ENCODE measurements at regions not wholly inside any gene's neighbourhood (a gene's known extent, or its start where the extent isn't known, plus 50 kb on each side); places are given as distances from the start of the nearest gene placed in this dataset.

GRCh38 chr18:46321955-46322354 lies 217.8 kb downstream of the HAUS1 start:
- 87% methylated on average over 5 of the region's 5 CpGs for WGBS
- Histone ChIP-seq H3K9ac (ENCODE audit: low read depth in 1 of 2, low read length in 2 of 2) (no peak overlapping the region), H3K4me3 (ENCODE audit: low read depth in 1 of 3, low read length in 3 of 3) (no peak overlapping the region), H3K27me3 (ENCODE audit: control insufficient read depth in 4 of 4, insufficient read depth in 4 of 4, low read length in 3 of 4) (no peaks in the 10 kb centered on the region), H3K27ac (ENCODE audit: low read depth in 1 of 2, low read length in 2 of 2) (no peak overlapping the region), H3K4me1 (ENCODE audit: control insufficient read depth in 4 of 4, insufficient read depth in 4 of 4, low read length in 3 of 4) (no peaks in the 10 kb centered on the region), H3K36me3 (ENCODE audit: control insufficient read depth in 4 of 4, insufficient read depth in 3 of 4, low read depth in 1 of 4, low read length in 3 of 4) (no peaks in the 10 kb centered on the region), H3K9me3 (ENCODE audit: control insufficient read depth in 4 of 4, low read length in 3 of 4) (no peaks in the 10 kb centered on the region)
- DNase-seq (ENCODE audit: low spot score): no peak
- no peak for TF ChIP-seq RAD21 (IDR thresholded peaks at IDR 0.05)
- no peak for TF ChIP-seq HNF4G (IDR thresholded peaks at IDR 0.05)
- TF ChIP-seq JUND (IDR thresholded peaks at IDR 0.05): no peak
- no peak for TF ChIP-seq YY1 (IDR thresholded peaks at IDR 0.05)
- TF ChIP-seq SP1 (IDR thresholded peaks at IDR 0.05): no peak

DNA sequence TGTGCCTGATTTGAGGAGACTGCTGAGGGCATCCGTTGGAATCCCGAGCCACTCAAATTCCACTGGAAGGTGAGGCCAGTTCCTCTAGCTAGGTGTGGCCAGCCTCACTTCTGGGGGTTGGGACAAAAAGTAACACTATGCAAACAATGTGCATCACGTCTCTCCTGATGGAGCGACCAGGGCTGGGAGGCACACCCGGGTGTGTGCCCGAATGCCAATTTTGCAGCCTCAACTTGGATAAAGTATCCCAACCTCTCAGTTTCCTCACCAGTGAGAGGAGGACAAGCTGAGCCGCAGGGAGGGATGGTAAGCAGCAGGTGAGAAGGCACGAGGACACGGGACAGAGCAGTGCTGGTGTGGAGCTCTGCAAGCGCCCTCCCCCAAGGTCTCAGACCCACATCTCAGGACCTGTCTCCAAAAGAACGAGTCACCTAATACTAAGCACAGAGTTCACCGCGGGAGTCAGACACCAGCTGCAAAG lies 218.3 kb downstream of the HAUS1 start:
- DNase-seq (ENCODE audit: low spot score): no peak
- H3K36me3 ChIP-seq (ENCODE audit: control insufficient read depth in 4 of 4, insufficient read depth in 3 of 4, low read depth in 1 of 4, low read length in 3 of 4): no peaks in the 10 kb centered on the region

DNA sequence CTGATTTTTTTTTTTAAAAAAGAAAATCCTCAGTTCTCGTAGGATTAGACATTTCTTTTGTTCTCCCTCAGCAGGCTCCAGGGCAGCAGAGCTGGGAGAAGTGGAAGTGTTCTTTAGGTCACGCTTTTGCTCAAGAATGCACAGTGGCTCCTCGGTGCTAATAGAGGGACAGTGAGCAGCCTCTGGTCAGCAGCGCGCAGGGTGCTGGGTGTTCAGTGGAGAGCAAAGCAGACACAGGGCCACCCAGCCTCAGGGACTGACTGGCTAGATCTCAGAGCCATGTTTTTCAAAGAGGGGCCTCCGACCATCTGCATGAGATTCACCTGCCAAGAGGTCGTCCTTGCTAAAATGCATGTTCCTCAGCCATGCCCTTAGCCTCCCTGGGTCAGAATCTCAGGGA lies 218.8 kb downstream of the HAUS1 start:
- Histone ChIP-seq H3K27ac (ENCODE audit: low read depth in 1 of 2, low read length in 2 of 2) (no peak overlapping the region), H3K27me3 (ENCODE audit: control insufficient read depth in 4 of 4, insufficient read depth in 4 of 4, low read length in 3 of 4) (no peaks in the 10 kb centered on the region), H3K36me3 (ENCODE audit: control insufficient read depth in 4 of 4, insufficient read depth in 3 of 4, low read depth in 1 of 4, low read length in 3 of 4) (no peaks in the 10 kb centered on the region), H3K4me3 (ENCODE audit: low read depth in 1 of 3, low read length in 3 of 3) (no peak overlapping the region), H3K9ac (ENCODE audit: low read depth in 1 of 2, low read length in 2 of 2) (no peak overlapping the region), H3K4me1 (ENCODE audit: control insufficient read depth in 4 of 4, insufficient read depth in 4 of 4, low read length in 3 of 4) (no peaks in the 10 kb centered on the region), H3K9me3 (ENCODE audit: control insufficient read depth in 4 of 4, low read length in 3 of 4) (no peaks in the 10 kb centered on the region)
- DNase-seq (ENCODE audit: low spot score): no peak
- TF ChIP-seq HNF4A (conservative IDR thresholded peaks at IDR 0.05): no peak
- no peak for TF ChIP-seq SP1 (IDR thresholded peaks at IDR 0.05)
- no peak for TF ChIP-seq CTCF (IDR thresholded peaks at IDR 0.05; ENCODE audit: low read depth, low read length, missing input control)
- TF ChIP-seq TAF1 (conservative IDR thresholded peaks at IDR 0.05): no peak
- no peak for TF ChIP-seq FOXA1 (IDR thresholded peaks at IDR 0.05)
- TF ChIP-seq ATF3 (IDR thresholded peaks at IDR 0.05): no peak
- no peak for TF ChIP-seq NR2F2 (IDR thresholded peaks at IDR 0.05)
- no peak for TF ChIP-seq FOXA2 (IDR thresholded peaks at IDR 0.05)
- no peak for TF ChIP-seq EGR1 (IDR thresholded peaks at IDR 0.05; ENCODE audit: low read depth in 2 of 2)
- TF ChIP-seq RXRA (IDR thresholded peaks at IDR 0.05): no peak
- no peak for TF ChIP-seq REST (IDR thresholded peaks at IDR 0.05)
- TF ChIP-seq RAD21 (IDR thresholded peaks at IDR 0.05): no peak
- TF ChIP-seq GABPA (IDR thresholded peaks at IDR 0.05 in 1 of 2, conservative IDR thresholded peaks at IDR 0.05 in 1 of 2): no peak
- TF ChIP-seq HNF4G (IDR thresholded peaks at IDR 0.05): no peak
- no peak for TF ChIP-seq MAX (IDR thresholded peaks at IDR 0.05)
- 89% methylated on average over 7 of the region's 7 CpGs for WGBS

More for the DNA sequence above, 218.3 kb downstream of the HAUS1 start:
- H3K27ac ChIP-seq (ENCODE audit: low read depth in 1 of 2, low read length in 2 of 2): no peak overlapping the region
- no peaks in the 10 kb centered on the region for H3K9me3 ChIP-seq (ENCODE audit: control insufficient read depth in 4 of 4, low read length in 3 of 4)
- no peaks in the 10 kb centered on the region for H3K27me3 ChIP-seq (ENCODE audit: control insufficient read depth in 4 of 4, insufficient read depth in 4 of 4, low read length in 3 of 4)
- 84% methylated on average over 13 of the region's 13 CpGs for WGBS
- no peaks in the 10 kb centered on the region for H3K4me1 ChIP-seq (ENCODE audit: control insufficient read depth in 4 of 4, insufficient read depth in 4 of 4, low read length in 3 of 4)
- no peak overlapping the region for H3K9ac ChIP-seq (ENCODE audit: low read depth in 1 of 2, low read length in 2 of 2)
- H3K4me3 ChIP-seq (ENCODE audit: low read depth in 1 of 3, low read length in 3 of 3): no peak overlapping the region
- TF ChIP-seq, protein P1, sequence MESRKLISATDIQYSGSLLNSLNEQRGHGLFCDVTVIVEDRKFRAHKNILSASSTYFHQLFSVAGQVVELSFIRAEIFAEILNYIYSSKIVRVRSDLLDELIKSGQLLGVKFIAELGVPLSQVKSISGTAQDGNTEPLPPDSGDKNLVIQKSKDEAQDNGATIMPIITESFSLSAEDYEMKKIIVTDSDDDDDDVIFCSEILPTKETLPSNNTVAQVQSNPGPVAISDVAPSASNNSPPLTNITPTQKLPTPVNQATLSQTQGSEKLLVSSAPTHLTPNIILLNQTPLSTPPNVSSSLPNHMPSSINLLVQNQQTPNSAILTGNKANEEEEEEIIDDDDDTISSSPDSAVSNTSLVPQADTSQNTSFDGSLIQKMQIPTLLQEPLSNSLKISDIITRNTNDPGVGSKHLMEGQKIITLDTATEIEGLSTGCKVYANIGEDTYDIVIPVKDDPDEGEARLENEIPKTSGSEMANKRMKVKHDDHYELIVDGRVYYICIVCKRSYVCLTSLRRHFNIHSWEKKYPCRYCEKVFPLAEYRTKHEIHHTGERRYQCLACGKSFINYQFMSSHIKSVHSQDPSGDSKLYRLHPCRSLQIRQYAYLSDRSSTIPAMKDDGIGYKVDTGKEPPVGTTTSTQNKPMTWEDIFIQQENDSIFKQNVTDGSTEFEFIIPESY (IDR thresholded peaks at IDR 0.05): no peak
- no peak for TF ChIP-seq FOXA1 (IDR thresholded peaks at IDR 0.05)
- TF ChIP-seq HNF4G (IDR thresholded peaks at IDR 0.05): no peak
- no peak for TF ChIP-seq TAF1 (conservative IDR thresholded peaks at IDR 0.05)
- no peak for TF ChIP-seq MAX (IDR thresholded peaks at IDR 0.05)

Data from liver (tissue), 8 donors.